ENCODE measurements at regions not wholly inside any gene's neighbourhood (a gene's known extent, or its start where the extent isn't known, plus 50 kb on each side); places are given as distances from the start of the nearest gene placed in this dataset.
"Not testable (repeated sequence)": the region's sequence is repeated elsewhere in the genome, so short reads cannot be mapped to it uniquely, and the experiment has no call there.

- DNase-seq: no peak
Measured at GRCh38 chr13:65936249-65936648, 1293.9 kb downstream of the PCDH9 start.

DNA sequence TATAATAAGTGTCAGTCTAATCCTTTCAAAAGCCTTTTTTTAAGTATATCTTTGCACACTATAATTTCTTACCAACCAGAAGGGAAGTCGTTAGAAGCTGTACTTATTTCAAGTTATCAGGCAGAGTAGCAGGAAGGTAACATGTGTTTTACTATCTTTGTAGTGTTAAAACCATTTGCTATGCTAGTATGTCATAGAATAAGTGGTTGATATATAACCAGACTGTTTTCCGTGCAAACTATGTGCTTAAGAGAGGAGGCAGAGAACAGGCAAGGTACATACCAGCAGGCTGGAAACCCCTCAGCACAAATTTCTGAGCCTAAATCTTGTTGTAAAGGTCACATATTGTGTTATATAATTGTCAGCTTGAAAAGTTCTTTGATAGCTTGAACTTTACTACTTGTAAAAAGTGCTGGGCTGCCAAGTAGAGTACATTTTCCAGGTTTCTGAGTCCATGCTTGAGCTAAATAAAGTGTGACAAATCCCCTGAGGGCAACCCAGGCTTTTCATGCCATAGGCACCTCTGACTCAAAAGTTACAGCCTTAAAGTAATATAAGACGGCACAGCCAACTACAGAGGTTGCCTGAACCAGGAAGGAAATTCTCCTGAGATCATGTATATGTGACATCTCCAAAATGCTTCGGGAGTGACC, 1297.4 kb downstream of the PCDH9 start:
- no peak for DNase-seq

DNA sequence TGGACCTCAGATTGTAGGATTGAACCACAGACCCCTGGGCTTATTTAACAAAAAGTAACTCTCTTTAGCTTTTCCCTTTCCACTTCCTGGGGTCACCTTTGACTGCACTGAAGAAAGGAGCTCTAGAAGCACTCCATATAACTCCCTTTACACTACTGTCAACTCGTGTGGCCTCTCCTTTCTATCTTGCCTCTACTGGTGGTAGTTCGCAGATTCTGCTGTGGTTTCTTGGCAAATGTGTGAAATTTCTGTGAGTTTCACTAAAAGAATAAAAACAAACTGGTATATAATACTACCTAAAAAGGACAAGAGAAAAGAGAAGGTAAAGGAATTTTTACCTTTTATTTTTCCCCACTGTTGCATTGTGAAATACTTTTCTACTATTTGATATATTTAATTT, 1298.1 kb downstream of the PCDH9 start:
- no peak for DNase-seq

GRCh38 chr13:65929436-65929835, 1300.7 kb downstream of the PCDH9 start:
- no peak for DNase-seq

DNA sequence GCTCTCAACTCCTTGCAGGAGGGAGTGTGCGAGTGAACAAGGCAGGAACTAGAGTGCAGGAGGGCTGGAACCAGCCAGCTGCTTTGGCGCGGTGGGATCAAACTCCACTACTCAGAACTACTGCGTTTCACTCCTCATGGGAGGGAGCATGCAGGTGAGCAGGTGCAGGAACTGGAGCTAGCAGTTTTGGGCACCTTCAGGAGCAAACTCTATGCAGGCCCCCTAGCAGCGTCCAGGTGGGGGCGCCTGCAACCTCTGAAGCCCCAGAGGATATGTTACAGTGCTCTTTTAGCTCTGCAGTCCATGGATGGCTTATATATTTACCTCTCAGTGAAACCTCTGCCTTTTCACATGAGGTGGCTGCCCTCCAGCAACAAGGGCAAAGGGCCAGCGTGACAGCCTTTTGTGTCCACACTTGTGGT, 1303.4 kb downstream of the PCDH9 start:
- DNase-seq: peak; percentile 59

GRCh38 chr13:65922846-65923245, 1307.3 kb downstream of the PCDH9 start:
- DNase-seq: not testable (repeated sequence)

DNA sequence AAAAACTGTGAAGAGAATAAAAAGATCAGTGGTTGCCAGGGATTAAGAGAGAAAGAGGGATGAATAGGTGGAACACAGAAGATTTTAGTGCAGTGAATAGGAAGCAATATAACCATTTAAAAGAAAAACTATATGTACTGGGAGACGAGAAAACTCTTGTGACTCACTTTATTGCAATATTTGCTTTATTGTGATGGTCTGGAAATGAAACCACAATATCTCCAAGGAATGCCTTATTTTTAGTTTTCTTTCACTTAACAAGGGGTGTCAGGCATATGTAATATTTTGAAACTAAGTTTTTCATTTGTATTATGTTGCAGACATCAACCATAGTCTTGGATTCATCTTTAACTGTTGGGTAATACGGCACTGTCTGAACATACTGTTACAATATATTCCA, 1308.2 kb downstream of the PCDH9 start:
- DNase-seq: no peak

- DNase-seq: no peak
Measured at GRCh38 chr13:65917731-65918130, 1312.4 kb downstream of the PCDH9 start.

DNA sequence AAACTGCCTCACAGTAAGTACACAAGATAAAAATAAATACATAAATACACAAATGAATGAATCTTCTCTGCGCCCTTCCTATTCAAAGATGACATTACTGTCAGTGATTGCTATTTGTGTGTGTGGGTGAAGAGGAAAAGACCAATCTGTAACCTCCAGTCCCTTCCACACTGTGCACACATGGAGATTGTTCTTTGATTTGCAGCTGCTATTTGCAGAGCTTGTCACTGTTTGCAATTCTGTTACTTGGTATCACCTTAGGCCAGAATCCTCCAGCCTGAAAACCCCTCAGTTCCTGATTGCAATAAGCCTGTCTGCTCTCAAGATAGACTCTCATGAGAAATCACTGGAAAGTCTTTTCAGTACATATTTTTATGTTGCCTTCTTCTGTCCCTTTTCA, 1314.9 kb downstream of the PCDH9 start:
- peak; percentile 2 for DNase-seq

- no peak for DNase-seq
Measured at GRCh38 chr13:65914716-65915115, 1315.4 kb downstream of the PCDH9 start.

- no peak for DNase-seq
Measured at GRCh38 chr13:65913173-65913572, 1317.0 kb downstream of the PCDH9 start.

DNA sequence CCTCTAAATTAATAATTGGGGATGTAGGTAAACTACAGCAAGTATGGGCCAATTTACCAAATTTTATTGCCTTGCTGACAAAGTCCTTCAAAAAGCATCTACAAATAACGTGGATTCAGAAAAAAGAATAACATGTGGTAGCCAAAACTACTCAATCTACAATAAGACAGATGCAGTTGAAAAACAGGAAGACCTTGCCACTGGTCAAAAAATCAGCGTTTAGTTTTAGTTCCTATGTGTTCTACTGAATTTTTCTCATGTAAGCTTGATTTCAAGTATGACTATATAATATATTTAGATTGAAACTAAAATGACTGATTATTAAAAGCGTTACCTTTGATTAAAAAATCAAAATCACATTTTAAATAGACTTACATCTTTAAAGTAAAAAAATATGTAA, 1317.6 kb downstream of the PCDH9 start:
- no peak for DNase-seq

GRCh38 chr13:65911546-65912193, 1318.5 kb downstream of the PCDH9 start:
- no peak for DNase-seq

DNA sequence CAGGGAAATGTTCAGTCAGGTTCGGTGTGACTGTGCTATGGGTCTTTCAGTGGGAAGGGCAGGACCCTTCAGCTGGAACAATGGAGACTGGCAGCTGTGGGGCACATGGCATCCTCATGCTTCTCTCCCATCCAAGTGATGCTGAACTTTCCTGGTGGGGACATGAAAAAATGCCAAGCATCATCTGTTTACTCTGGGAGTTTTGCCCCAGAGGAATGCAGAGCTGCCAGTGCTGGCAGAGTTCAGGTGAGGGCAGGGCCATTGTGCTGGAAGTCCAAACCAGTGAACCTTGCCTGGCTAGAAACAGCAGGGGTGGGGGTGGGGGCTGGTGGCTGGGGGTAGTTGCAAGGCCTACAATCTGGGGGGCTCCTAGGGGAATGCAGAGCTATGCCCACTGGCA, 1320.6 kb downstream of the PCDH9 start:
- DNase-seq: no peak

GRCh38 chr13:65907666-65908525, 1322.2 kb downstream of the PCDH9 start:
- no peak for DNase-seq

DNA sequence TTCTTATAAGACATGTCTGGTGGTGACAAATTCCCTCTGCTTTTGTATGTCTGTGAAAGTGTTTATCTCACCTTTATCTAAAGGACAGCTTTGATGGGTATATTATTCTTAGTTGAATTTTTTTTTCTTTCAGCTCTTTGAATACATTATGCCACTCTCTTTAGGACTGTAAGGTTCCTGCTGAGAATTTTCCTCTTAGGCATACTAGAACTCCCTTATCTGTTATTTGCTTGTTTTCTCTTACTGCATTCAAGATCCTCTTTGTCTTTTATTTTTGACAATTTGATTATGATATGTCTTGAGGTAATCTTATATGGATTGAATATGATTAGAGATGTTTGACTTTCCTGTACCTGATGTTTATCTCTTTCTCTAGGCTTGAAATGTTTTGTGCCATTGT, 1328.4 kb downstream of the PCDH9 start:
- DNase-seq: no peak

GRCh38 chr13:65894049-65894448, 1336.1 kb downstream of the PCDH9 start:
- DNase-seq: no peak

DNA sequence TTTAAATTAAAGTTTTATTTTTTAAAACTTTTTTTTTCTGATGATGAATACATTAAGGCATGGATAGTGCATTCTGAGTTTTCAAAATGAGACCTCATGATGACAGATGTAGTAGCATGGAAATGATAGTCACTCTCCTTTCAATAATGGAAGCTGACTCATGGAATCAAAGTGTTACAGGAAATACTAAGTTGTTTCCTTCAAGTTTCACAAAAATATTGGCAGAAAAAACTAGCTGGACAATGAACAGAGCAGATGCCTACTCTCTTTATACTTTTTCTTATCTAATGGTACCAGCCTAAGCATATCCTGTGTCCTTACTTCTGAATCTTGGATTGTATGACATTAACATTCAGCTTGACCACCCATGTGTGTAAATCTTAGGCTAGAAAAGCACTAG, 1337.3 kb downstream of the PCDH9 start:
- DNase-seq: no peak

DNA sequence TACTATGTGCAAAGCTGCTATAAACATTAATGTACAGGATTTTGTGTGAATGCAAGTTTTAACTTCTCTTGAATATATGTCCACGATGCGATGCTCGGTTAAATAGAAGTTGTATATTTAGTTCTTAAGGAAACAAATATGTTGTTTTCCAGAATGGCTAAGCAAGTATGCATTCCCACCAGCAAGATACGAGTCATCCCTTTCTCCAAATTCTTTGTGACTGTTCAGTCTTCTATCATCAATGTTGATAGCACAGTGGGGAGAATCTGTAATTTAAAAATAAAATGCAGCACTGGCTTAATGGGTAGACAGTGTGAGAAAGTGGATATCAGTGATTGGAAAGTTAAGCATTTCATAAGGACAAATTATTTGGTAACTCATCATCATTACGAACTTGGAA, 1340.8 kb downstream of the PCDH9 start:
- no peak for DNase-seq

- DNase-seq: peak; percentile 0
Measured at GRCh38 chr13:65882810-65883209, 1347.3 kb downstream of the PCDH9 start.

- DNase-seq: no peak
Measured at GRCh38 chr13:65881561-65882155, 1348.5 kb downstream of the PCDH9 start.

DNA sequence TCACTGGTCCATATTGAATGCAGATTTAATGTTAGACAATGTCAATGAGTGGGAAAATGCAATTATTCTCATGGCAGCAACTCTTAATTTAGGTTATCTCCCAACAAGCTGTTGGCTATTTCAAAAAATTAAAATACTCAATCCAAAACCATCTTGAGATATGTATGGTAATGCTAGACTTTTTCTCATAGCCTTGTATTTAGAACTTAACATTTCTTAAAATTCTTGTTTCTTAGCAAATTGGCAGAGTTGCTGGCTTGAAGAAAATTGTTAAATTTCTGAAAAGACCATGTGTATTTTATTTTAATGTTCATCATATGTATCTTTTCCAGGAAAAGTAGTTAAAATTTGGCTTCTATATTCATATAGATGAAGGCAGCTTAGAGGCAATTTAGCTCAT, 1355.1 kb downstream of the PCDH9 start:
- no peak for DNase-seq

- no peak for DNase-seq
Measured at GRCh38 chr13:65872448-65872847, 1357.7 kb downstream of the PCDH9 start.

- peak; percentile 26 for DNase-seq
Measured at GRCh38 chr13:65868884-65869283, 1361.3 kb downstream of the PCDH9 start.

Data from DMS53 (cell line).